ENCODE measurements at regions not wholly inside any gene's neighbourhood (a gene's known extent, or its start where the extent isn't known, plus 50 kb on each side); places are given as distances from the start of the nearest gene placed in this dataset.

DNA sequence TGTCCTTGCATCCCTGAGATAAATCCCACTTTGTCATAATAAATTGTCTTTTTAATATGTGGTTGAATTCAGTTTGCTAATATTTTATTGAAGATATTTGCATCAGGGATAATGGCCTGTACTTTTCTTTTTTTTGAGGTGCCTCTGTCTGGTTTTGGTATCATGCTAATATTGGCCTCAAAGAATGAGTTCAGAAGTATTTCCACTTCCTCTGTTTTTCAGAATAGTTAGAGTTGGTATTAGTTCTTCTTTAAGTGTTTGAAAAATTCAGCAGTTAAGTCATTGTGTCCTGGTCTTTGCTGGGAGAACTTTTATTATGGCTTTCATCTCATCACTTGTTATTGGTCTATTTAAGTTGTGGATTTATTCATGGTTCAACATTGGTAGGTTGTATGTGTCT, 464.1 kb upstream of the CRIM1 start:
- TF ChIP-seq, protein P1, sequence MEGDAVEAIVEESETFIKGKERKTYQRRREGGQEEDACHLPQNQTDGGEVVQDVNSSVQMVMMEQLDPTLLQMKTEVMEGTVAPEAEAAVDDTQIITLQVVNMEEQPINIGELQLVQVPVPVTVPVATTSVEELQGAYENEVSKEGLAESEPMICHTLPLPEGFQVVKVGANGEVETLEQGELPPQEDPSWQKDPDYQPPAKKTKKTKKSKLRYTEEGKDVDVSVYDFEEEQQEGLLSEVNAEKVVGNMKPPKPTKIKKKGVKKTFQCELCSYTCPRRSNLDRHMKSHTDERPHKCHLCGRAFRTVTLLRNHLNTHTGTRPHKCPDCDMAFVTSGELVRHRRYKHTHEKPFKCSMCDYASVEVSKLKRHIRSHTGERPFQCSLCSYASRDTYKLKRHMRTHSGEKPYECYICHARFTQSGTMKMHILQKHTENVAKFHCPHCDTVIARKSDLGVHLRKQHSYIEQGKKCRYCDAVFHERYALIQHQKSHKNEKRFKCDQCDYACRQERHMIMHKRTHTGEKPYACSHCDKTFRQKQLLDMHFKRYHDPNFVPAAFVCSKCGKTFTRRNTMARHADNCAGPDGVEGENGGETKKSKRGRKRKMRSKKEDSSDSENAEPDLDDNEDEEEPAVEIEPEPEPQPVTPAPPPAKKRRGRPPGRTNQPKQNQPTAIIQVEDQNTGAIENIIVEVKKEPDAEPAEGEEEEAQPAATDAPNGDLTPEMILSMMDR (IDR thresholded peaks at IDR 0.05; ENCODE audit: low read depth, low read length), result no peak
- TF ChIP-seq EZH2phosphoT487 (IDR thresholded peaks at IDR 0.05; ENCODE audit: low read depth), result no peak

All from OCI-LY3 (cell line).